LNCAP (cell line): ENCODE measurements at regions not wholly inside any gene's neighbourhood (a gene's known extent, or its start where the extent isn't known, plus 50 kb on each side); places are given as distances from the start of the nearest gene placed in this dataset.

Experiments used
- CTCF ChIP-seq: fragments of 450-650 bp; IDR thresholded peaks from 2 replicates; pipeline ENCODE4 v1.5.1; 2017; ENCODE audit warnings: mild to moderate bottlenecking

GRCh38 chr2:64354857-64355680 lies 98.9 kb upstream of the LGALSL start:
- no peak for TF ChIP-seq CTCF

GRCh38 chr2:64356906-64357305 lies 97.1 kb upstream of the LGALSL start:
- TF ChIP-seq CTCF: no peak

- TF ChIP-seq CTCF: no peak
These were observed 94.6 kb upstream of the LGALSL start for GRCh38 chr2:64359171-64359891.

- TF ChIP-seq CTCF: no peak
These were observed 93.9 kb upstream of the LGALSL start for GRCh38 chr2:64359892-64360657.

GRCh38 chr2:64361151-64361938 lies 92.6 kb upstream of the LGALSL start:
- no peak for TF ChIP-seq CTCF

- TF ChIP-seq CTCF: no peak
These were observed 91.4 kb upstream of the LGALSL start for GRCh38 chr2:64362562-64363026.

- TF ChIP-seq CTCF: no peak
These were observed 90.8 kb upstream of the LGALSL start for GRCh38 chr2:64363140-64363539.
